ENCODE measurements at regions not wholly inside any gene's neighbourhood (a gene's known extent, or its start where the extent isn't known, plus 50 kb on each side); places are given as distances from the start of the nearest gene placed in this dataset.

DNA sequence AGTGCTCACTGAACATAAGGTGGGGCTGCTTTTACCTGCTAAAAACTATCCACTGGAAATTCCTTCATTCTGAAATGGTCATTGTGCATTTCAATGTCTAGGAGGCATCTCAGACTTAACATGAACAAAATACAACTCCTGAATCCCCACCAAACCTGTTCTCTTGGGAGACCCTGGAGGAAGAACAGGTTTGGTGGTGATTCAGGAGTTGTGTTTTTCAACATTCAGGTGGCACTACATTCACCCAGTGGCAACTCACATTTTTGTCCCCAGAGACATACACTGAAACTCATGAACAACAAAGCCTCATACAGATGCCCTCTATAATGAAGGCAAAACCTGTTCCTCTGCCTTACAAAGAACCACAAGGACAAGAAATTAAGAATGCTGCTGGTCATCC is 64.3 kb upstream of the CYP2D6 start:
- TF ChIP-seq HDGF (IDR thresholded peaks at IDR 0.05; ENCODE audit: borderline replicate concordance): no peak
- TF ChIP-seq ARNT (IDR thresholded peaks at IDR 0.05): no peak
- no peak for TF ChIP-seq CTBP1 (IDR thresholded peaks at IDR 0.05; ENCODE audit: borderline replicate concordance)
- TF ChIP-seq L3MBTL2 (conservative IDR thresholded peaks at IDR 0.05): no peak
- TF ChIP-seq FOXA1 (IDR thresholded peaks at IDR 0.05): no peak
- no peak for TF ChIP-seq SP1 (IDR thresholded peaks at IDR 0.05)
- TF ChIP-seq FOXK2 (IDR thresholded peaks at IDR 0.05): no peak
- no peak for DNase-seq (ENCODE audit: extremely low spot score)
- CTCF ChIA-PET: no interaction called here
- POLR2A ChIA-PET: no interaction called here

DNA sequence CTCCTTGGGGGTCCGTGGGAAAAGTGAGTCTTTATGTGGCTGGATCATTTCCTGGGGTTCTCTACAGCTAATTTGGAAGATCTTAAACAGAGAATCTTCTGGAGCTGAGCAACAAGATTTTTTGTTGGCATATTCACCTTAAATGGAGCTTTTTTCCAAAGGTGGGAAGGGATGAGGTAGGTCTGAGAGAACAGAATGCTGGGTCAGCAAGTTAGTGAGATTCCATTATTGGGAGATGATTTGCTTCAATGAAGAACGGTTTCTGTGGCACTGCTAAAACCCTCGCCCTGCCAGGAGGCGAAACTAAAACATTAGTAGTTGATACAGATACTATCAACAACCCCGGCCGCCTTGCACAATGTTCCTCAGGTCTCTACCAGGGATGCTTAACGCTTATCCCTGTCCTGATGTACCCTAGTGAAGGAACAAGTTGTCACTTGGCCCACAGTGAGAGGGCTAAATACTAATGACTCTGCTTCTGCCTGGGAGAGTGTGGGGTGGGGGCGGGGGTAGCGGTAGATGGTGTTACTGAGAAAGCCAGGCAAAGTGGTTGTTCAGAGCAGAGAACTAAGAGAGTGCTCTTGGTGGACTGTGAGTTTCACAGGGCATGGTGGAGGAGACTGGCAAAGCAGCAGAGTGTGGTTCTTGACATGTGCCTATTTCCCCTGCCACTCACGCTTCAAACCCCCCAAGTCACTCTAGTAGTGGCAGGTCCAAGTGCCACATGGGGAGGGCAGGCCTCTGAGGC is 63.7 kb upstream of the CYP2D6 start:
- POLR2A ChIA-PET: no interaction called here
- no peak for TF ChIP-seq FOXA1 (IDR thresholded peaks at IDR 0.05)
- no peak for TF ChIP-seq ARNT (IDR thresholded peaks at IDR 0.05)
- TF ChIP-seq SUZ12 (IDR thresholded peaks at IDR 0.05): no peak
- no peak for TF ChIP-seq FOXK2 (IDR thresholded peaks at IDR 0.05)
- TF ChIP-seq ELF4 (IDR thresholded peaks at IDR 0.05): no peak
- TF ChIP-seq NFRKB (IDR thresholded peaks at IDR 0.05): no peak
- no peak for TF ChIP-seq CTBP1 (IDR thresholded peaks at IDR 0.05; ENCODE audit: borderline replicate concordance)
- TF ChIP-seq FOXM1 (IDR thresholded peaks at IDR 0.05; ENCODE audit: borderline replicate concordance): no peak
- no peak for TF ChIP-seq HDGF (IDR thresholded peaks at IDR 0.05; ENCODE audit: borderline replicate concordance)
- TF ChIP-seq ZNF384 (IDR thresholded peaks at IDR 0.05): no peak
- CTCF ChIA-PET: interaction anchor here (1.0 to 1.1 kb wide), 2 partner anchors 9 to 250 kb away, joined by 3 read pairs; no protein-coding TSS in a partner anchor
- DNase-seq (ENCODE audit: extremely low spot score): no peak

DNA sequence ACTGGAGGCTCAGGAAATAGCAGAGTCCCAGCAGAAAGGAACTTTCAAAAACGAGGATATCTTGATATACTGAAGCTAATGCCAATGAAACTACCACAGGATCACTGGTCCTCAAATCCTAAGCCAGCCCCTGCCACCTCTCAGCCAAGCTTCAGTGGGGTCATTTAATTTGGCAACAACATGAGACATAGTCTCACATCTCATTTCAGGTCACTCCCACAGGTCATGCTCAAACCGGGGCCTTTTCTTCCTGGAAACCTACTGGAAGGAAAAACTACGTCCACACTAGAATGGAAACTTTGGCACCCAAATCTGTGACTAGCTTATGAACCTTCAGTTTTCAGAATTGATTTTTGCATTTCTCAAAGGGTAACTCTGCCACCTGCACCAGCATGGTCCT is 61.9 kb upstream of the CYP2D6 start:
- POLR2A ChIA-PET: no interaction called here
- no peak for TF ChIP-seq SUZ12 (IDR thresholded peaks at IDR 0.05)
- TF ChIP-seq L3MBTL2 (conservative IDR thresholded peaks at IDR 0.05): no peak
- TF ChIP-seq NFRKB (IDR thresholded peaks at IDR 0.05): no peak
- no peak for TF ChIP-seq SP1 (IDR thresholded peaks at IDR 0.05)
- no peak for TF ChIP-seq ZNF384 (IDR thresholded peaks at IDR 0.05)
- no peak for TF ChIP-seq HDGF (IDR thresholded peaks at IDR 0.05; ENCODE audit: borderline replicate concordance)
- TF ChIP-seq, protein P1, sequence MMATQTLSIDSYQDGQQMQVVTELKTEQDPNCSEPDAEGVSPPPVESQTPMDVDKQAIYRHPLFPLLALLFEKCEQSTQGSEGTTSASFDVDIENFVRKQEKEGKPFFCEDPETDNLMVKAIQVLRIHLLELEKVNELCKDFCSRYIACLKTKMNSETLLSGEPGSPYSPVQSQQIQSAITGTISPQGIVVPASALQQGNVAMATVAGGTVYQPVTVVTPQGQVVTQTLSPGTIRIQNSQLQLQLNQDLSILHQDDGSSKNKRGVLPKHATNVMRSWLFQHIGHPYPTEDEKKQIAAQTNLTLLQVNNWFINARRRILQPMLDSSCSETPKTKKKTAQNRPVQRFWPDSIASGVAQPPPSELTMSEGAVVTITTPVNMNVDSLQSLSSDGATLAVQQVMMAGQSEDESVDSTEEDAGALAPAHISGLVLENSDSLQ (IDR thresholded peaks at IDR 0.05): no peak
- DNase-seq (ENCODE audit: extremely low spot score): no peak
- CTCF ChIA-PET: interaction anchor here (0.6 kb wide), 1 partner anchor 74 kb away, joined by 3 read pairs; no protein-coding TSS in a partner anchor

DNA sequence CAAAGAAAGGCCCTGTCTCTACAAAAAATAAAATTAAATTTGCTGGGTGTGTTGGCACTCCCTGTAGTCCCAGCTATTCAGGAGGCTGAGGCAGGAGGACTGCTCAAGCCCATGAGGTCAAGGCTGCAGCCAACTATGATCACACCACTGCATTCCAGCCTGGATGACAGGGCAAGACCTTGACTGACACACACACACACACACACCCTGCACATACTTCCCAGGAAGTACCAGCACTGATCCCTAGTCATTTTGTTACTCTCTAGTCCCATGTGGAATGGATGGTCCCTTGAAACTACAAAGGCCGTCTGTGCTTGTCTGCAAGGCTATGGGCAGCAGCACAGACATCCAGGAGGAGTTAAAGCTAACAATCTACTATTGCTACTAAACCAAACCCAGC is 59.7 kb upstream of the CYP2D6 start:
- DNase-seq (ENCODE audit: extremely low spot score): no peak
- TF ChIP-seq LEF1 (IDR thresholded peaks at IDR 0.05; ENCODE audit: borderline replicate concordance) (no peak), CTBP1 (IDR thresholded peaks at IDR 0.05; ENCODE audit: borderline replicate concordance) (no peak), FOXM1 (IDR thresholded peaks at IDR 0.05; ENCODE audit: borderline replicate concordance) (no peak), SP1 (IDR thresholded peaks at IDR 0.05) (no peak), FOXK2 (IDR thresholded peaks at IDR 0.05) (no peak), ZNF384 (IDR thresholded peaks at IDR 0.05) (no peak), HDGF (IDR thresholded peaks at IDR 0.05; ENCODE audit: borderline replicate concordance) (no peak), FOXA1 (IDR thresholded peaks at IDR 0.05) (no peak)
- ChIA-PET CTCF (interaction anchor here (0.7 kb wide), 1 partner anchor 252 kb away, joined by 3 read pairs; no protein-coding TSS in a partner anchor), POLR2A (no interaction called here)

DNA sequence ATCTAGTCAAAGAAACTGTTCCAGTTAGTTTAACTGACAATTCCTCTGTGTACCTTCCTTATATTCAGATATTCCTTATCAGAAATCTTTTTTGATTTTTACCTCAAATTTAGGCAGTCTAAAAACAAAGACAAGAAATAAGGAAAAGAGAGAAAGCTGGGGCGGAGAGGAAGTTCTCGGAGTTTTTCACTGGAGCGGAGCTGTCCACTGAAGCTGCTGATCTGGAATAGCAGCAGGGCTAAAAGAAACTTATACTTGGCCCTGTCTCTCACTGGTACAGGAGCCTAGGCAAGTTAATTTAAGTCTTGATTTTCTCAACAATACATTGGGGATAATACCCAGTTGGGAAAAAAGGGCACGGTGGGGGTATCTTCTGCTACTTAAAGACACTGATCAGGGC is 59.2 kb upstream of the CYP2D6 start:
- POLR2A ChIA-PET: no interaction called here
- no peak for DNase-seq (ENCODE audit: extremely low spot score)
- TF ChIP-seq, protein P1 (IDR thresholded peaks at IDR 0.05): no peak
- no peak for TF ChIP-seq ZNF384 (IDR thresholded peaks at IDR 0.05)
- TF ChIP-seq BHLHE40 (IDR thresholded peaks at IDR 0.05; ENCODE audit: borderline replicate concordance): no peak
- TF ChIP-seq CTBP1 (IDR thresholded peaks at IDR 0.05; ENCODE audit: borderline replicate concordance): no peak
- TF ChIP-seq SP1 (IDR thresholded peaks at IDR 0.05): no peak
- no peak for TF ChIP-seq SUZ12 (IDR thresholded peaks at IDR 0.05)
- TF ChIP-seq FOXM1 (IDR thresholded peaks at IDR 0.05; ENCODE audit: borderline replicate concordance): no peak
- no peak for TF ChIP-seq LEF1 (IDR thresholded peaks at IDR 0.05; ENCODE audit: borderline replicate concordance)
- TF ChIP-seq HDGF (IDR thresholded peaks at IDR 0.05; ENCODE audit: borderline replicate concordance): no peak
- no peak for TF ChIP-seq TARDBP (IDR thresholded peaks at IDR 0.05)
- TF ChIP-seq NFRKB (IDR thresholded peaks at IDR 0.05): no peak
- no peak for TF ChIP-seq ARNT (IDR thresholded peaks at IDR 0.05)
- no peak for TF ChIP-seq FOXA1 (IDR thresholded peaks at IDR 0.05)
- TF ChIP-seq L3MBTL2 (conservative IDR thresholded peaks at IDR 0.05): no peak
- no peak for TF ChIP-seq FOXK2 (IDR thresholded peaks at IDR 0.05)
- CTCF ChIA-PET: interaction anchor here (0.7 kb wide), 3 partner anchors 163 to 587 kb away, joined by 3 read pairs; no protein-coding TSS in a partner anchor

DNA sequence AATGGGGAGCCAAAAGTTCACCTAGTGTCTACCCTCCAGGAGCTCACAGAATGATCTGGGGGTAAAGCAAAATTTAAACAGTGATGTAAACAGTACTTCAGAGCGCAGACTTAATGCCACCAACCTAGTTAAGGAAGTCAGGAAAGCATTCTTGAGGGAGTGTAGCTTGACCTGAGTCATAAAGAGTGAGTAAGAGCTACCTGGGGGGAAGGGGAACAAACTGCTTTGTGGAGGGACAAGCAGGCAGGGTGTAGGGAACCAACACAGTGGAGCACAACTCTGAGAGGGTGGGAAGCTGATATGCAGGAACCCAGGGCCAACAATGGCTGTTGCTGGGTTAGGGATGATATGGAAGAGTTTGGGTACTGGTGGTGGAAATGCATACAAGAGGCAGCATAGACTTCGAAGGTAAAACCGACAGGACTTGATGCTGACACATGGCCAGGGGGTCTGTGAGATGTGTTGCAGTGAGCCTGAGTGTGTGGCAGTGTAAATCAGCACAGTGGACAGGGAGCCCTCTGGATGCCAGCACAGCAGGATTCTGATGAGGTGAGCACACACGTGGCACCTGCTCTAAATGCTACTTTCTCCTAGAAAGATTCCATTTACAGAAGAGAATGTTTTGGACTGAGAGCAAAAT is 58.3 kb upstream of the CYP2D6 start:
- TF ChIP-seq FOXK2 (IDR thresholded peaks at IDR 0.05): no peak
- DNase-seq (ENCODE audit: extremely low spot score): no peak
- CTCF ChIA-PET: interaction anchor here (0.7 kb wide), 2 partner anchors 164 to 587 kb away, joined by 3 read pairs; no protein-coding TSS in a partner anchor
- POLR2A ChIA-PET: no interaction called here

DNA sequence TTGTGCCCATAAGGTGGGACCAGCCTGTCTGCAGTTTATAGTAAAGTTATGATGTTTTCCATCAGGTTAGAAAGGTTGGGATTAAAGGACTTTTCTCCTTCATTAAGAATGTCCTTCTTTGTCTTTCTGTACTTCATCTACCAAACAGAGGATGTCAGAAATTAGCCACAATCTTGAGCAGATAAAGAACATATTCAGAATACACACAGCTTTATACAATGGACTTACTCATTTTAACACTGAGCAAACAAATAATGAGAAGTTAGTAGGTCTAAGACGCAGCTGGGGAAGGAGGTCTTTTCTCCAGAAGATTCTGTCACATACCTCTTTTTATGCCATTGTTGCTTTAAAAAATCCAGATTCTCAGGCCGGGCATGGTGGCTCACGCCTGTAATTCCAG is 57.0 kb upstream of the CYP2D6 start:
- no peak for DNase-seq (ENCODE audit: extremely low spot score)
- TF ChIP-seq ZNF384 (IDR thresholded peaks at IDR 0.05) (no peak), ELF4 (IDR thresholded peaks at IDR 0.05) (no peak), FOXK2 (IDR thresholded peaks at IDR 0.05) (no peak)
- ChIA-PET POLR2A (no interaction called here), CTCF (no interaction called here)
